ENCODE measurements at regions not wholly inside any gene's neighbourhood (a gene's known extent, or its start where the extent isn't known, plus 50 kb on each side); places are given as distances from the start of the nearest gene placed in this dataset.

DNA sequence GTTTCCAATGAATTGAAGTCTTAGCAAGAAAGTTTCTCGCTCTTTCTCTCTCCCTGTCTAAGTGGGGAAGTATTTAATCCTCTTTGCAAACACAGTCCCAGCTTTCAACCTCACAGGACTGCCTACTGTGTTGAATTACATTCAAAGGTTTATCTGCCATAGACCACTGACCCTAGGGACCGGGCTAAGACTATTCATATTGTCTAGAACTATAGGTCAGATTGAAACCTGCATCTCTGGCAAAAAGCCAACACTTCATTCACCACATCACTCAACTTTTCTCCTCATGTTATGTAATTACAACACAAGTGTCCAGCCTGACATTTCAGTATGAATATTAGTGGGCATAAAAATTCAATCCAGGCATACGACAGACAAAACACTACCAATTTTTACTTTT is 314.7 kb upstream of the RSPO3 start:
- no peaks in the 10 kb centered on the region for H3K27me3 Mint-ChIP-seq (ENCODE audit: low read depth in 2 of 2)
- no peak overlapping the region for H3K27ac ChIP-seq (ENCODE audit: low read length)

DNA sequence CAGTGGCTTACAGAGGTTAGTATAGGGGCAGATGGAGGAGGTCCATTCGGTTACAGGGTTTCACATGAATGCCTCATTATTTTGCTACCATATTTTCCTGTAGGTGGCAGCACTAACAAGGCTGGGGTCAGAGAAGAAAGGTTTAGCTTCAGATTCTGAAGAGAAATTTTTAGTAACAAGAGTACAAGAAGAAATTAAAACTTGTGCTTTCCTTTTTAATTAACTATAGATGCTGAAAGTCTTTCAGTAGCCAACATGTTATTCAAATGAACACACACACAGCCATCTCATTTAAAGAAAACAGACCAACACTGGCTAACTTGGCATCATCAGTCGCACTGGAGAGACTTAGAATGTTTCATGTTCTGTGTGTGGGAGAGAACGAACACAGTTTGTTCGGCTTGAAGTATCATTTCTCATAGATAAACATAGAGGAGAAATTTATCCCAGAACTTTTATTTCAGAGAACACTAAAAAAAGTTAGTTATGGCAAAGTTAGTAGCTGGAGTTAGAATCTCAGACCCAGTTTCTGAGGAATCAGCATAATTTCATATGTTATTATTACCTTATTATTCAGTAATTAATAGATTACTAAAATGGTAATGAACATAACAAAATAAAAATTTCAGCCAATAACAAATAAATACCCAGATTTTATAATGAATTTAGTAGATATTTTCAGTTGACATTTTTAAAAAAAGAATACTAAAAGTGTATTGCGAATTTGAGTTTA is 314.0 kb upstream of the RSPO3 start:
- ATAC-seq (no peak), DNase-seq (peak in 1 of 2 donors; percentile 3)
- no peak overlapping the region for H3K27ac ChIP-seq (ENCODE audit: low read length)
- no peaks in the 10 kb centered on the region for H3K4me1 ChIP-seq (ENCODE audit: control insufficient read depth, insufficient read depth, low read length)
- H3K27me3 ChIP-seq (ENCODE audit: control insufficient read depth, insufficient read depth, low read length): no peaks in the 10 kb centered on the region
- H3K4me3 ChIP-seq (ENCODE audit: low read length): no peak overlapping the region
- 56% methylated on average over 3 of the region's 5 CpGs for WGBS (ENCODE audit: insufficient coverage)
- intact Hi-C loops (cut with micrococcal nuclease): no loop called here
- Mint-ChIP-seq H3K27me3 (ENCODE audit: low read depth in 2 of 2) (no peaks in the 10 kb centered on the region), H3K27ac (no peak overlapping the region), H3K9me3 (peaks cover 0 to 4% of the 10 kb centered on the region in 2 donors), H3K4me3 (no peak overlapping the region), H3K4me1 (no peaks in the 10 kb centered on the region), H3K36me3 (no peaks in the 10 kb centered on the region)
- H3K36me3 ChIP-seq (ENCODE audit: control insufficient read depth, insufficient read depth, low read length): no peaks in the 10 kb centered on the region
- no peaks in the 10 kb centered on the region for H3K9me3 ChIP-seq (ENCODE audit: control insufficient read depth, insufficient read depth, low read length)
- TF ChIP-seq, protein P1, sequence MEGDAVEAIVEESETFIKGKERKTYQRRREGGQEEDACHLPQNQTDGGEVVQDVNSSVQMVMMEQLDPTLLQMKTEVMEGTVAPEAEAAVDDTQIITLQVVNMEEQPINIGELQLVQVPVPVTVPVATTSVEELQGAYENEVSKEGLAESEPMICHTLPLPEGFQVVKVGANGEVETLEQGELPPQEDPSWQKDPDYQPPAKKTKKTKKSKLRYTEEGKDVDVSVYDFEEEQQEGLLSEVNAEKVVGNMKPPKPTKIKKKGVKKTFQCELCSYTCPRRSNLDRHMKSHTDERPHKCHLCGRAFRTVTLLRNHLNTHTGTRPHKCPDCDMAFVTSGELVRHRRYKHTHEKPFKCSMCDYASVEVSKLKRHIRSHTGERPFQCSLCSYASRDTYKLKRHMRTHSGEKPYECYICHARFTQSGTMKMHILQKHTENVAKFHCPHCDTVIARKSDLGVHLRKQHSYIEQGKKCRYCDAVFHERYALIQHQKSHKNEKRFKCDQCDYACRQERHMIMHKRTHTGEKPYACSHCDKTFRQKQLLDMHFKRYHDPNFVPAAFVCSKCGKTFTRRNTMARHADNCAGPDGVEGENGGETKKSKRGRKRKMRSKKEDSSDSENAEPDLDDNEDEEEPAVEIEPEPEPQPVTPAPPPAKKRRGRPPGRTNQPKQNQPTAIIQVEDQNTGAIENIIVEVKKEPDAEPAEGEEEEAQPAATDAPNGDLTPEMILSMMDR (IDR thresholded peaks at IDR 0.05): no peak

More for the DNA sequence above, 314.7 kb upstream of the RSPO3 start:
- DNase-seq: no peak
- Histone ChIP-seq H3K9me3 (ENCODE audit: control insufficient read depth, insufficient read depth, low read length) (no peaks in the 10 kb centered on the region), H3K4me3 (ENCODE audit: low read length) (no peak overlapping the region), H3K27me3 (ENCODE audit: control insufficient read depth, insufficient read depth, low read length) (no peaks in the 10 kb centered on the region), H3K36me3 (ENCODE audit: control insufficient read depth, insufficient read depth, low read length) (no peaks in the 10 kb centered on the region), H3K4me1 (ENCODE audit: control insufficient read depth, insufficient read depth, low read length) (no peaks in the 10 kb centered on the region)
- Mint-ChIP-seq H3K27ac (no peak overlapping the region), H3K9me3 (peaks cover 0 to 4% of the 10 kb centered on the region in 2 donors), H3K36me3 (no peaks in the 10 kb centered on the region), H3K4me1 (no peaks in the 10 kb centered on the region), H3K4me3 (no peak overlapping the region)
- 73% methylated on average over 2 of the region's 3 CpGs for WGBS (ENCODE audit: insufficient coverage)
- TF ChIP-seq, protein P1 (IDR thresholded peaks at IDR 0.05): no peak
- intact Hi-C loops (cut with micrococcal nuclease): no loop called here
- no peak for ATAC-seq

DNA sequence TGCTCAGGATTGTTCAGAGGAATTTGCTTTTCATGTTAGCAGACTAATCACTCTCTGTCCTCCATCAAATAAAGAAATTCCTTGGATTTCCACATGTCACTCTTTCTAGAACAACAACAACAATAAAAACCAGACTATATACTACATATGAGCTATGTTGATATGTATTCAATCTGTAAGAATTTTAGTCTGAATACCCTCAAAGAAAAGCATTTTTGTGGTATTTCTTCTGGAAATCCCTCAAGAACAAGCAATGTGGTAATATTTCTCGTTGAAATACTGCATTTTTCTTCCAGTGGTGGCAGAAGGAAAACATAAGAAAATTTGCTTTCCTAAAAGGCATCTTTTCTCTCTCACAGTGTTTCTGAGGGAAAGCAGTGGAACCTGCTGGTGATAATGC is 312.6 kb upstream of the RSPO3 start:
- Histone ChIP-seq H3K4me1 (ENCODE audit: control insufficient read depth, insufficient read depth, low read length) (no peaks in the 10 kb centered on the region), H3K9me3 (ENCODE audit: control insufficient read depth, insufficient read depth, low read length) (no peaks in the 10 kb centered on the region), H3K4me3 (ENCODE audit: low read length) (no peak overlapping the region), H3K36me3 (ENCODE audit: control insufficient read depth, insufficient read depth, low read length) (no peaks in the 10 kb centered on the region), H3K27ac (ENCODE audit: low read length) (no peak overlapping the region), H3K27me3 (ENCODE audit: control insufficient read depth, insufficient read depth, low read length) (no peaks in the 10 kb centered on the region)
- Mint-ChIP-seq H3K9me3 (peaks cover 0 to 4% of the 10 kb centered on the region in 2 donors), H3K27ac (no peak overlapping the region), H3K4me1 (no peaks in the 10 kb centered on the region), H3K4me3 (no peak overlapping the region), H3K27me3 (ENCODE audit: low read depth in 2 of 2) (no peaks in the 10 kb centered on the region), H3K36me3 (no peaks in the 10 kb centered on the region)
- DNase-seq: no peak
- intact Hi-C loops (cut with micrococcal nuclease): no loop called here
- TF ChIP-seq, protein P1 (IDR thresholded peaks at IDR 0.05): no peak
- 67% methylated on average over 1 of the region's 1 CpG for WGBS (ENCODE audit: insufficient coverage)
- no peak for ATAC-seq

DNA sequence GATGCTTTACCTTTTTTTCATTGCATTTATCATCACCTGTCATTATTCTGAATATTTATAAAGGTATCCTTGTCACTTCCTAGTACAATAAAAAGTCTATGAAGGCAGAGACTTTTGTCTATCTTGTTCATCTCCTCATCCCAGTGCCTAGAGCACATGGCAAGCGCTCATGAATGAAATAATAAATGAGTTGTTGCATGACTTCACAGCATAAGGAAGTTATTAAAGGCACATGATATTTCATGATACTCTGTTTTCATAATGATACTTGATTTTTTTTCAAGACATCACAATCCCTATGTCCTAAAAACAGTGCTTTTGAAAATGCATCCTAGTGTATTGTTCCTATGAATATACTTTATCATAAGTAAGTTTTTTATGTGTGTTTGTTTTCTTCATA is 310.6 kb upstream of the RSPO3 start:
- intact Hi-C loops (cut with micrococcal nuclease): no loop called here
- 100% methylated on average over 1 of the region's 1 CpG for WGBS (ENCODE audit: insufficient coverage)
- H3K4me3 Mint-ChIP-seq: no peak overlapping the region

More for the DNA sequence above, 310.6 kb upstream of the RSPO3 start:
- TF ChIP-seq, protein P1 (IDR thresholded peaks at IDR 0.05): no peak
- DNase-seq (no peak), ATAC-seq (no peak)
- H3K36me3 Mint-ChIP-seq: no peaks in the 10 kb centered on the region
- no peaks in the 10 kb centered on the region for H3K27me3 ChIP-seq (ENCODE audit: control insufficient read depth, insufficient read depth, low read length)
- H3K4me1 Mint-ChIP-seq: no peaks in the 10 kb centered on the region
- no peak overlapping the region for H3K4me3 ChIP-seq (ENCODE audit: low read length)
- H3K4me1 ChIP-seq (ENCODE audit: control insufficient read depth, insufficient read depth, low read length): no peaks in the 10 kb centered on the region
- H3K27ac ChIP-seq (ENCODE audit: low read length): no peak overlapping the region
- no peak overlapping the region for H3K27ac Mint-ChIP-seq
- H3K9me3 Mint-ChIP-seq: peaks cover 4% of the 10 kb centered on the region in 2 donors
- no peaks in the 10 kb centered on the region for H3K36me3 ChIP-seq (ENCODE audit: control insufficient read depth, insufficient read depth, low read length)
- no peaks in the 10 kb centered on the region for H3K9me3 ChIP-seq (ENCODE audit: control insufficient read depth, insufficient read depth, low read length)
- no peaks in the 10 kb centered on the region for H3K27me3 Mint-ChIP-seq (ENCODE audit: low read depth in 2 of 2)
